PFSK-1 (cell line): ENCODE measurements at regions not wholly inside any gene's neighbourhood (a gene's known extent, or its start where the extent isn't known, plus 50 kb on each side); places are given as distances from the start of the nearest gene placed in this dataset.

Source experiments
- TAF1 ChIP-seq: IDR thresholded peaks from 2 replicates; pipeline ENCODE4 v1.6.1; 2012; ENCODE audit warnings: low read length, control low read depth, borderline replicate concordance; ENCODE audit not compliant: insufficient read depth
- TF ChIP-seq, protein P1 (sequence below), 2 experiments: IDR thresholded peaks; 2 replicates each; pipeline versions ENCODE4 v1.6.1 to v1.8.0; 2011 to 2012; ENCODE audit warnings: low read depth in 2 of 2, low read length in 2 of 2, control low read depth in 1 of 2, inconsistent platforms in 1 of 2, mild to moderate bottlenecking in 1 of 2, moderate library complexity in 1 of 2; ENCODE audit not compliant: insufficient read depth in 1 of 2

DNA sequence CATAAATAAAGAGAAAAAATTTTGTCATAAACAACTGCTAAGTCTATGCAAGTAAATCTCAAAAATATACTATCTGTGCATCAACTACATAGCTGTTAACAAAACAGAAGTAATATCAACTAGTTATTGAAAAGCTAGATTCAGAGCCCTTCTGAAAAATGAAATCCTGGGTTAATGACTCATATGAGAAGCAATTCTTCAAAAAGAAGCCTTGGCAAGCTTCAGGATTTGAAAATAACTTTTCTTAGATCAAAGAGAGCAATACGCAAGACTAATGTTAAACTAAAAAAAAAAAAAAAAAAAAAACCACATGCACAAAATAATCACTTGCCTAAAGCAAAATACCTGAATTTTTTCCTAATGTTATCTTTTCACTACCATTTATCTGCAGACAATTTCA, 566.1 kb upstream of the BOD1L1 start:
- no peak for TF ChIP-seq TAF1
- TF ChIP-seq, protein P1, sequence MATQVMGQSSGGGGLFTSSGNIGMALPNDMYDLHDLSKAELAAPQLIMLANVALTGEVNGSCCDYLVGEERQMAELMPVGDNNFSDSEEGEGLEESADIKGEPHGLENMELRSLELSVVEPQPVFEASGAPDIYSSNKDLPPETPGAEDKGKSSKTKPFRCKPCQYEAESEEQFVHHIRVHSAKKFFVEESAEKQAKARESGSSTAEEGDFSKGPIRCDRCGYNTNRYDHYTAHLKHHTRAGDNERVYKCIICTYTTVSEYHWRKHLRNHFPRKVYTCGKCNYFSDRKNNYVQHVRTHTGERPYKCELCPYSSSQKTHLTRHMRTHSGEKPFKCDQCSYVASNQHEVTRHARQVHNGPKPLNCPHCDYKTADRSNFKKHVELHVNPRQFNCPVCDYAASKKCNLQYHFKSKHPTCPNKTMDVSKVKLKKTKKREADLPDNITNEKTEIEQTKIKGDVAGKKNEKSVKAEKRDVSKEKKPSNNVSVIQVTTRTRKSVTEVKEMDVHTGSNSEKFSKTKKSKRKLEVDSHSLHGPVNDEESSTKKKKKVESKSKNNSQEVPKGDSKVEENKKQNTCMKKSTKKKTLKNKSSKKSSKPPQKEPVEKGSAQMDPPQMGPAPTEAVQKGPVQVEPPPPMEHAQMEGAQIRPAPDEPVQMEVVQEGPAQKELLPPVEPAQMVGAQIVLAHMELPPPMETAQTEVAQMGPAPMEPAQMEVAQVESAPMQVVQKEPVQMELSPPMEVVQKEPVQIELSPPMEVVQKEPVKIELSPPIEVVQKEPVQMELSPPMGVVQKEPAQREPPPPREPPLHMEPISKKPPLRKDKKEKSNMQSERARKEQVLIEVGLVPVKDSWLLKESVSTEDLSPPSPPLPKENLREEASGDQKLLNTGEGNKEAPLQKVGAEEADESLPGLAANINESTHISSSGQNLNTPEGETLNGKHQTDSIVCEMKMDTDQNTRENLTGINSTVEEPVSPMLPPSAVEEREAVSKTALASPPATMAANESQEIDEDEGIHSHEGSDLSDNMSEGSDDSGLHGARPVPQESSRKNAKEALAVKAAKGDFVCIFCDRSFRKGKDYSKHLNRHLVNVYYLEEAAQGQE (IDR thresholded peaks at IDR 0.05; ENCODE audit: insufficient read depth in 1 of 2, low read depth in 2 of 2, low read length in 2 of 2): no peak
